ENCODE measurements at regions not wholly inside any gene's neighbourhood (a gene's known extent, or its start where the extent isn't known, plus 50 kb on each side); places are given as distances from the start of the nearest gene placed in this dataset.

DNA sequence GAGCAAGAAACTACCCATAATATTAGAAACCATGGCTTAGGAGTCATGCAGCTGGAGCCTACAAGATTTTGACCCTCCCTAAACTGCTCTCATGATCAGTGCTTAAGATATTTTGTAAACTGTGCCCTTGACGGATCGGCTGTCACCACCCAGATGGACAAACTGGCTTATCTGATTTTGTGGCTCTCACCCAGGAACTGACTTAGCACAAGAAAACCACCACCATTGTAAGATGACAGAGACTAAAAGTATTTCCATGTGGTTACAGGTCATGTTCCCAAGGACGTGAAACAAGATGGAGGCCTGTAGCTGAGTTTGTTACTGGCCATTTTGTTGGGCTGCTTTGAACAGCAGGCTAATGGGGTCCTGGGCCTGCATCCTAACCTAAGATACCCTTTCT lies 940.9 kb downstream of the OTOL1 start:
- TF ChIP-seq CTCF (conservative IDR thresholded peaks at IDR 0.05; ENCODE audit: low read length) (no peak), EZH2phosphoT487 (IDR thresholded peaks at IDR 0.05; ENCODE audit: borderline replicate concordance, low read depth, low read length) (no peak)

Measured in OCI-LY7 (cell line).